HuH-7.5 (cell line): ENCODE measurements at regions not wholly inside any gene's neighbourhood (a gene's known extent, or its start where the extent isn't known, plus 50 kb on each side); places are given as distances from the start of the nearest gene placed in this dataset.
A peak's percentile ranks its signal among the peaks of the same experiment; 100 is the strongest.
"Not testable (repeated sequence)": the region's sequence is repeated elsewhere in the genome, so short reads cannot be mapped to it uniquely, and the experiment has no call there.

Source experiments
- DNase-seq: peaks from one replicate; pipeline ENCODE4 v3.0.0; 2011; ENCODE audit warnings: low spot score

DNA sequence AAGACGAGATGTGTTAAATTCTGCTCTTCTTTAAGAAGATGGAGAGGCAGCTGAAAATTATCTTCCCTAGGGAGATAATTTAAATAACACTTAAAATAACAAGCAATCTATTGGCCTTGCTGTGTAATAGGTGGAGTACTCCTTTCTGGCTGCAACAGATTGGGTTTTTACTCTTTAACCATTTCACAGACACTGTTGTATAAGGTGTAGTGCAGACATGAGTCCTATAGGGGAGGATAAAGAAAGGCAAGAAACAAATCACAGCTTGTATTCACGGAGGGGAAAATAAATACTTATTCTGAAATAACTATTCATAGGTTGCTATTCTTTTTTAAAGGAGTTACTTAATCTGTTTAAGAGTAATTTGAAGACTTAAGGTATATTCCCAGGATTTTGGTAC is 252.0 kb downstream of the ZPLD1 start:
- DNase-seq: no peak

DNA sequence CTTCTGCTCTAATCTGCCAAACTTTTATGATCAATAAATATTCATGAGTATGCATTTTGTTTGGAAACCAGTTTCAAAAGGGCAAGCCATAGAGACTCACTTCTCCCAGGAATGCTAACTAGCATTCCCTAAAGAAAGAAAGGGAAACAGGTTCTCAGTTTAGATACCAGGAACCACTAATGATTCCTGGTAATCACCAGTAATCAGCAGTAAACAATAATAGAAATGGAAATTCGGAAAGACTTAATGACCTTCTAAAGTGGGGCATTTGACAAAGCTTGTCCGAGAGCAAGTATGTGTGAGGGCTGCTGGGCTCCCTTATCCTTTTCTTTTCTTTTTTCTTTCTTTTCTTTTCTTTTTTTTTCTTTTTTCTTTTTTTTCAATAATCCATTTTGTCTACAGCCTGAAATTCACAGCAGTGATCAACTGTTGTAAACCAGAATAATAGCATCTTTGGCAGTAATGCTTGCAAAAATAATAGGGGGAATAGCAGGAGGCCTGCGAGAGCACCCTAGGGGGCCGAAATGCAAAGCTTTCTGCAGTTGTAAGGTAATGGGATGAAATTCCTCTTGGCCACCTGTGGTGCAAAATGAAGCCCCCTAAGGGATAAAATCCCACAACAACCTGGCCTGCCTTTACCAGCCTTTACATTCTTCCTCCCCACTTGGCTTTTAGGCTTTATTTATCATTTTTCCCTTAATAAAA is 253.2 kb downstream of the ZPLD1 start:
- no peak for DNase-seq

- no peak for DNase-seq
These were observed 253.7 kb downstream of the ZPLD1 start for GRCh38 chr3:102688556-102688930.

DNA sequence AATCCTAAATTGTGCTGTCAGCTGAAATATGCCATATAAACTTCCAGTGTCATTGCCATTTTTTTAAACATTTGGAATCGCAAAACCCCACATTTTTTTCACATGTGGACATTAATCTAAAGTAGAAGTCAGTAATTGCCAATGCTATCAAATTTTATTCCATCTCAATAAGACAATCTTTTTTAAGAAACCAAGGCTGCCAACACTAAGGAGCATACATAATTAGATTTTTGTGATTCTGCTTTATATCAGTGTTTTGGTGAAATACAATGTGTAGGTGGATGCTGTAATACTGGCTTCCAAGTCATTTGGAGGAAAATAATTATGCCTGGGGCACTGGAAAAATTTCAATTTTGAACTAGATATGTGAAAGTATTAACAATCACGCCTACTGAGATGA is 256.7 kb downstream of the ZPLD1 start:
- no peak for DNase-seq

- no peak for DNase-seq
These were observed 264.4 kb downstream of the ZPLD1 start for GRCh38 chr3:102699104-102699818.

DNA sequence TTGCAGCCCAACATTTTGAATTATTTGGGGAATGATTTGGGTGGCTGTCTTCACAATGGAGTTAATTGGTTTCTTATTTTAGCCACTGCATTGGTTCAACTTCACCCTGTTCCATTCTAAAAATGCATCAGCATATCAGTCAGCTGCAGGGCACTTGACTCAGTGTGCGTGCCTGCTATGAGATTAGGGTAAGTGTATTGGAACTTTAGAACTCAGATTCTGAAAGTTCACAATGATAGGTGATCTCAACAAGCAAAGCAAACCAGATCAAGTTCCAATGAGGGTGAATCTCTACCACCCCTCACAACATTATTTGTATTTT is 265.0 kb downstream of the ZPLD1 start:
- DNase-seq: no peak

DNA sequence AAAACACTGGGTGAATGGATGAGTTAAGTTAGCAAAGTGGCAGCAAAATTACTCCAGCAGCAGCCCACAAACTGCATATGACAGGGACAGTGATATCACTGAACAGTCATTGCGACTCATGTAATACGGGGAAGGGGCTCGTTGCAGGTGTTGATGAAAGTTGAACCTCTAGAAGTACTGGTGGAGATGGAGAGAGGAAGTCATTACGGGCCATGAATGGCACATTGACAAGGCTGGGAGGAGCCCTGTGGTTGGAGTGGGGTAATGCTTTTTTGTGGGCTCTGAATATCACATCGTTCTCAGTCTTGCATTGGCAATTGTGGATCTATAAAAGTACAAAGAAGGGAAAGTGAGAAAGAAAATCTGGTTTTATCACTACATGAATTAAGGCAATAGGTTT is 278.1 kb downstream of the ZPLD1 start:
- DNase-seq: no peak

DNA sequence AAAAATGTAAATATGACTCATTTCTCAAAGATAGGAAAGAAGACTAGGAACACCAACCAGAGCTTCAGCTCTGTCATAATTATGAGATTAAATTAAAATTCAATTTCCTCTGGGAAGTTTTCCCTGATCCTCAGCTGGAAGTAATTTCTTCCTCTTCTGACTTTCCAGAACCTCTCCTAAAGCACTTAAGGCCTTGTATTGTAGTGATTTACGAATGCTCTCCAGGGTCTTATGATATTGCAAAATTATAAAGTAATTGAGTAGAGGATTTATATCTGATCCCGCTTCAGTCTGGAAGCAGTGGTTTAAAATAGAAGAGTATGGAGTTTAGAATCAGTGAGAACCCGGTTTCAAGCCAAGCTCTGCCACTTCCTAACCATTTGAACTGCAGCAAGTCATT is 279.8 kb downstream of the ZPLD1 start:
- DNase-seq: no peak

DNA sequence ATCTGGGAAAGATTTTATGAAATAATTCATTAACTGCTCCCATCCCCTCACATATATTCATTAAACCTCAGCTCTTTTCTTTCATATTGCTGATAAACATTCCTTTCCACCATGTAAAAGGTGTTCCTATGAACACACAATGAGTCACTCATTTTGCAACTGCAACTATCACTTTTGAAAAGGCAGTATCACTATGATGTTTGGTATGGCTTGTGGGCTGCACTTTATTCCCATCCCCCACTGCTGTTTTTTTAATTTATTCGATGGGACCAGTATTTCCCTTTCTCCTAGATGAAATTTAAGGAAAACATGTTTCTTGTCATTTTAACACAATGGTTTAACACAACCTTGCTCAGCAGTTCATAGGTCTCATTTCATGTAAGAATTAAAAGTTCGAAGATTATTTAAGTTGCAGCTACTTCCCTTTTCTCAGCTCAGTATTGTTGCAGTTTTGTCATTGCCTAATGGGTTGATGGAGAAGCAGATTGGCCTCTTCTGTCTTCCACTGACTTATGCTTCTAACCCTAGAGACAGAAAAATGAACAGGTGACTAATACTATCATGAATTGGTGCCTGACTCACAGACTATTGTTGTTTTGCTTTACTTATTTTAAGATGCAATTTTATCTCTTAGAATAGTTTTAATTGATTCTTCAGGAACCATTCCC is 280.3 kb downstream of the ZPLD1 start:
- no peak for DNase-seq

DNA sequence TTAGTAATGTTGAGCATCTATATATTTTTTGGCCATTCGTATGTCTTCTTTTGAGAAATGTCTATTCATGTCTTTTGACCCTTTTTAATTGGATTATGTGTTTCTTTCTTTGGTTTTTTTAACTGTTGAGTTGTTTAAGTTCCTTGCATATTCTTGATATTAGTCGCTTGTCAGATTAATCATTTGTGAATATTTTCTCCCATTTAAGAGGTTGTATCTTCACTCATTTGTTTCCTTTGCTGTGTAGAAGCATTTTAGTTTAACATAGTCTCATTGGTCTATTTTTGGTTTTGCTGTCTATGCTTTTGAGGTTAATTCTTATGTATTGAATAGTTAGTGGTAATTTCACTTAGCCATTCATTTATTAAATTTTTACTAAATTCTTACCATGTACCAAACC is 283.8 kb downstream of the ZPLD1 start:
- no peak for DNase-seq

GRCh38 chr3:102722317-102722716 is 287.5 kb downstream of the ZPLD1 start:
- DNase-seq: no peak

GRCh38 chr3:102727340-102727739 is 292.5 kb downstream of the ZPLD1 start:
- no peak for DNase-seq

GRCh38 chr3:102732581-102732980 is 297.8 kb downstream of the ZPLD1 start:
- DNase-seq: not testable (repeated sequence)

GRCh38 chr3:102733791-102734563 is 299.2 kb downstream of the ZPLD1 start:
- no peak for DNase-seq

GRCh38 chr3:102735311-102735710 is 300.5 kb downstream of the ZPLD1 start:
- DNase-seq: no peak

DNA sequence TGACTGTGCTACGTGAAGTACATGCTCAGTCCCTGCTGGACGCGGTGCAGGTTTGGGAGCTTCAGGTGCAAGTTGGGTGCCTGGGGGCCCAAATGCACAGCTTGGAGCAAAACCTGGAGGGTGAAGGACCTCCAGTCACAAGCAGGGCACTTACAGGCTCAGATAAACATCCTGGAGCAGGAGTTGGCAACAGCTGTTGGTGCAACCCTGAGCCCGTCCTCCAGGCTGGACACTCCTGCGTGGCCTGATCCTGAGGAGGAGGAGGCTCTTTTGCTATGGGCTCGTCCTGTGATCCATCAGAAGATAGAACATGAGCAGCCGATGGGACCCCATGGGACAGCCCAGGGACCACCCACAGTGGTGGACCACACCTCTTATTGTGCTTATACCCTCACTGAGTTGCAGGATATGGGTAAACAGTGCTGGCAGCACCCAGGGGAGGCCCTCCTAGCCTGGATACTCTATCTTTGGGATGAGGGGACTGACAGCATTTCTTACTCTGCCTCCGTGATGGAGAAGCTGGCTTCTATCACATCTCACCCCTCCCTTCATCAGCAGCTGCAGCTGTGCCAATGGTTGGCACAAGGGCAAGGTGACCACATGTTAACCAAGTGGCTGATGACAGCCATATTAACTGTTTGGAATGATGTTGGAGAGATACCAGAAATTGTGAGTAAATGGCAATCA is 301.6 kb downstream of the ZPLD1 start:
- no peak for DNase-seq

DNA sequence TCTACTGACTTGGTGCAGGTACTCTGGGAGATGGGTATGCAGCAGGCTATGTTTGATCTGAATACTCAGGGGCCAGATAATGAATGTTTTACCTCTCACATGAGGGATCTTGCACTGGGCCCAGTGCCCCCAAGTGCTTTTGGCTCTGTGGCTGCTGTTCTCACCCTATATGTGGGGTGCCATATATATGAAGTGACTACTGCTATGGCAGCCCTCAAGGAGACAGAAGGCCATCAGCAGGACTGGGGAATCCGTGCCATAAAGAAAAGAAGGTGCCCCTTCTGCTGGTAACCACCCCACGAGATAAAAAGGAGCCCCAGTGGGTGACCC is 302.1 kb downstream of the ZPLD1 start:
- DNase-seq: no peak

GRCh38 chr3:102737353-102737752 is 302.5 kb downstream of the ZPLD1 start:
- no peak for DNase-seq

DNA sequence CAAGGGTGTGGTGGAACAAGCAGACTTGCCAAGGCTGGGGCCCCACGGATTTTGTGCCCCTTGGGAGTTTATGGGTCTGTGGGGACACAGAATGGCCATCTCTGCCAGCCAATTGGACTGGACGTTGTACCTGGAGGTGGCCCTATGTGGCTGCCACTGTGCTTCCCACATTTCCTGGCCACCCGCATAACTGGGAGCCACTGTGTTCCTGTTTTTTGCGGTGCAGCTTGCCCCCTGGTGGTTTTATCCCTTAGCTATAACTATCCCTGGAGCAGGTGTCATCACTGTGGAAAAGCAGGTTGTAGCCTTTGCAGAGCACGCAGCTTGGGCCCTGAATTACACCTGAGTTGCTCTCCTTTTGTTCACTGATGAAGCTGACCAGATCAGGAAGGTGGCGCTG is 306.3 kb downstream of the ZPLD1 start:
- peak; percentile 16 for DNase-seq

- no peak for DNase-seq
These were observed 306.9 kb downstream of the ZPLD1 start for GRCh38 chr3:102741694-102742093.

DNA sequence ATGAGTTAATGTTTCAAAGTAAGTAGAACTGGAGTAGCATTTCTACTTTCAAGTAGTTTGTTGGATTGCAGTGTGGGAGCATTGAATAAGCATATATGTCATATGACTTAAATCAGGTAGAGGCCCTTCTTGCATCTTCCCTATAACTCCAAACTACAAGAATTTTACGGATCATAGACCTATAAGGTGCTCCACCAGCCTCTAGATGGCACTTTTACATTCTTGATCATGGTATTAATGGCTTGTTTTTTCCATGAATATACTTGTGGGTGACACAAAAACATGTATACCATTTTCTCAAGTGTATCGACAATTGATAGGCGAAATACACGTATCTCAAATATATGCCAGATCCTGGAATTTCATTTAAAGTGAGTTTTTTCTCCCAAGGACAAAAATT is 311.1 kb downstream of the ZPLD1 start:
- no peak for DNase-seq

GRCh38 chr3:102747611-102748010 is 312.8 kb downstream of the ZPLD1 start:
- no peak for DNase-seq
